ENCODE measurements at regions not wholly inside any gene's neighbourhood (a gene's known extent, or its start where the extent isn't known, plus 50 kb on each side); places are given as distances from the start of the nearest gene placed in this dataset.

DNA sequence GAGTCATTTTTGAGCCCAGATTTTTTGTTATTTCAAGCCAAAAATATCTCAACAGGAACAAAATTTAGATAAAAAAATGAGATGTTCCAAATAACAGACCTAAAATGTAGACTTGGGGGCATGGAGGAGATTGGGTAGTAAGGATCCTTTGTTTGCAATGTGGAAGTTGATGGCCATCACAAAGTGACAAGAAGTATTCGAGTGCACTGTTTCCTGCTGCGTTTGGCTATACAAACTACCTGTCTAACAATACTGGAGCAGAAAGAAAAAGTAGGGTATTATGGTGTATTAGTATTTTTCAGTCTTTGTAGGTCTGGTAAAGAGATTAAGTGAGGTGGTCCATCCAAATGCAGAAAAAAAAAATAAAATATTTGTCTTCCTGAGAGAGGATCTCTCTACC, 284.2 kb downstream of the C3orf38 start:
- TF ChIP-seq, protein P1, sequence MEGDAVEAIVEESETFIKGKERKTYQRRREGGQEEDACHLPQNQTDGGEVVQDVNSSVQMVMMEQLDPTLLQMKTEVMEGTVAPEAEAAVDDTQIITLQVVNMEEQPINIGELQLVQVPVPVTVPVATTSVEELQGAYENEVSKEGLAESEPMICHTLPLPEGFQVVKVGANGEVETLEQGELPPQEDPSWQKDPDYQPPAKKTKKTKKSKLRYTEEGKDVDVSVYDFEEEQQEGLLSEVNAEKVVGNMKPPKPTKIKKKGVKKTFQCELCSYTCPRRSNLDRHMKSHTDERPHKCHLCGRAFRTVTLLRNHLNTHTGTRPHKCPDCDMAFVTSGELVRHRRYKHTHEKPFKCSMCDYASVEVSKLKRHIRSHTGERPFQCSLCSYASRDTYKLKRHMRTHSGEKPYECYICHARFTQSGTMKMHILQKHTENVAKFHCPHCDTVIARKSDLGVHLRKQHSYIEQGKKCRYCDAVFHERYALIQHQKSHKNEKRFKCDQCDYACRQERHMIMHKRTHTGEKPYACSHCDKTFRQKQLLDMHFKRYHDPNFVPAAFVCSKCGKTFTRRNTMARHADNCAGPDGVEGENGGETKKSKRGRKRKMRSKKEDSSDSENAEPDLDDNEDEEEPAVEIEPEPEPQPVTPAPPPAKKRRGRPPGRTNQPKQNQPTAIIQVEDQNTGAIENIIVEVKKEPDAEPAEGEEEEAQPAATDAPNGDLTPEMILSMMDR (IDR thresholded peaks at IDR 0.05; ENCODE audit: poor library complexity, severe bottlenecking), result no peak
- no peak for TF ChIP-seq POLR2AphosphoS5 (IDR thresholded peaks at IDR 0.05)
- no peak for TF ChIP-seq TAF1 (IDR thresholded peaks at IDR 0.05; ENCODE audit: low read depth)
- TF ChIP-seq, protein P2, sequence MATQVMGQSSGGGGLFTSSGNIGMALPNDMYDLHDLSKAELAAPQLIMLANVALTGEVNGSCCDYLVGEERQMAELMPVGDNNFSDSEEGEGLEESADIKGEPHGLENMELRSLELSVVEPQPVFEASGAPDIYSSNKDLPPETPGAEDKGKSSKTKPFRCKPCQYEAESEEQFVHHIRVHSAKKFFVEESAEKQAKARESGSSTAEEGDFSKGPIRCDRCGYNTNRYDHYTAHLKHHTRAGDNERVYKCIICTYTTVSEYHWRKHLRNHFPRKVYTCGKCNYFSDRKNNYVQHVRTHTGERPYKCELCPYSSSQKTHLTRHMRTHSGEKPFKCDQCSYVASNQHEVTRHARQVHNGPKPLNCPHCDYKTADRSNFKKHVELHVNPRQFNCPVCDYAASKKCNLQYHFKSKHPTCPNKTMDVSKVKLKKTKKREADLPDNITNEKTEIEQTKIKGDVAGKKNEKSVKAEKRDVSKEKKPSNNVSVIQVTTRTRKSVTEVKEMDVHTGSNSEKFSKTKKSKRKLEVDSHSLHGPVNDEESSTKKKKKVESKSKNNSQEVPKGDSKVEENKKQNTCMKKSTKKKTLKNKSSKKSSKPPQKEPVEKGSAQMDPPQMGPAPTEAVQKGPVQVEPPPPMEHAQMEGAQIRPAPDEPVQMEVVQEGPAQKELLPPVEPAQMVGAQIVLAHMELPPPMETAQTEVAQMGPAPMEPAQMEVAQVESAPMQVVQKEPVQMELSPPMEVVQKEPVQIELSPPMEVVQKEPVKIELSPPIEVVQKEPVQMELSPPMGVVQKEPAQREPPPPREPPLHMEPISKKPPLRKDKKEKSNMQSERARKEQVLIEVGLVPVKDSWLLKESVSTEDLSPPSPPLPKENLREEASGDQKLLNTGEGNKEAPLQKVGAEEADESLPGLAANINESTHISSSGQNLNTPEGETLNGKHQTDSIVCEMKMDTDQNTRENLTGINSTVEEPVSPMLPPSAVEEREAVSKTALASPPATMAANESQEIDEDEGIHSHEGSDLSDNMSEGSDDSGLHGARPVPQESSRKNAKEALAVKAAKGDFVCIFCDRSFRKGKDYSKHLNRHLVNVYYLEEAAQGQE (IDR thresholded peaks at IDR 0.05; ENCODE audit: borderline replicate concordance), result no peak
- no peak for TF ChIP-seq EZH2 (IDR thresholded peaks at IDR 0.05; ENCODE audit: borderline replicate concordance, insufficient read depth, low read length, poor library complexity, severe bottlenecking)

Measured in neural cell (in vitro differentiated cells).